ENCODE measurements at regions not wholly inside any gene's neighbourhood (a gene's known extent, or its start where the extent isn't known, plus 50 kb on each side); places are given as distances from the start of the nearest gene placed in this dataset.

DNA sequence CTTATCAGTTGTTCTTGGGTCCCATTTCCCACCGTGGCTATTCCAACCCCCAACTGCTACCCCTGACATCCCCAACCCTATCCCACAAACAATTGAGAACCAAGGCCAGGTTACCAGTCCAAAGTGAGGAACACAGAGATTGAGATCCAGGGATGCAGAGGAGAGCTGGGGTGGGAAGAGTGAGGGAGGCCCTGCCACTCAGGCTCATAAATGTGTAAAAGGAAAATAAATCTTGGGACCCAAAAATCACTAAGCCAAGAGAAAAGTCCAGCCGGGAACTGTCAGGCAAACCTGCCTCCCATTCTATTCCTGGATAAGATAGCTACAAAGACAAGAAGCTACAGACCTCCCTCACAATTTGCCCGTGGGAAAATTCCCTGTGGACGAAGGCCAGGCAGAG is 101.1 kb upstream of the DLG1 start:
- TF ChIP-seq, protein P1, sequence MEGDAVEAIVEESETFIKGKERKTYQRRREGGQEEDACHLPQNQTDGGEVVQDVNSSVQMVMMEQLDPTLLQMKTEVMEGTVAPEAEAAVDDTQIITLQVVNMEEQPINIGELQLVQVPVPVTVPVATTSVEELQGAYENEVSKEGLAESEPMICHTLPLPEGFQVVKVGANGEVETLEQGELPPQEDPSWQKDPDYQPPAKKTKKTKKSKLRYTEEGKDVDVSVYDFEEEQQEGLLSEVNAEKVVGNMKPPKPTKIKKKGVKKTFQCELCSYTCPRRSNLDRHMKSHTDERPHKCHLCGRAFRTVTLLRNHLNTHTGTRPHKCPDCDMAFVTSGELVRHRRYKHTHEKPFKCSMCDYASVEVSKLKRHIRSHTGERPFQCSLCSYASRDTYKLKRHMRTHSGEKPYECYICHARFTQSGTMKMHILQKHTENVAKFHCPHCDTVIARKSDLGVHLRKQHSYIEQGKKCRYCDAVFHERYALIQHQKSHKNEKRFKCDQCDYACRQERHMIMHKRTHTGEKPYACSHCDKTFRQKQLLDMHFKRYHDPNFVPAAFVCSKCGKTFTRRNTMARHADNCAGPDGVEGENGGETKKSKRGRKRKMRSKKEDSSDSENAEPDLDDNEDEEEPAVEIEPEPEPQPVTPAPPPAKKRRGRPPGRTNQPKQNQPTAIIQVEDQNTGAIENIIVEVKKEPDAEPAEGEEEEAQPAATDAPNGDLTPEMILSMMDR (IDR thresholded peaks at IDR 0.05; ENCODE audit: low read depth, low read length): no peak
- TF ChIP-seq EZH2phosphoT487 (IDR thresholded peaks at IDR 0.05; ENCODE audit: low read depth): no peak
